Trophoblast cell (in vitro differentiated cells and primary cell): ENCODE measurements at regions not wholly inside any gene's neighbourhood (a gene's known extent, or its start where the extent isn't known, plus 50 kb on each side); places are given as distances from the start of the nearest gene placed in this dataset.

Experiments
- DNase-seq, 2 donors: peaks; one replicate each; pipeline ENCODE4 v3.0.0-alpha.2; 2016
- H2AFZ ChIP-seq: 2 replicates; pipeline ENCODE4 v1.6.1; 2013; ENCODE audit warnings: low read length, moderate library complexity, mild to moderate bottlenecking; ENCODE audit not compliant: insufficient read depth, poor library complexity
- H2AK5ac ChIP-seq: 2 replicates; pipeline ENCODE4 v1.6.1; 2013; ENCODE audit warnings: mild to moderate bottlenecking, low read length
- H2BK120ac ChIP-seq: 2 replicates; pipeline ENCODE4 v1.6.1; 2013; ENCODE audit warnings: low read length, mild to moderate bottlenecking, moderate library complexity; ENCODE audit not compliant: insufficient read depth, poor library complexity
- H2BK12ac ChIP-seq: 2 replicates; pipeline ENCODE4 v1.6.1; 2013; ENCODE audit warnings: mild to moderate bottlenecking, low read length, moderate library complexity
- H2BK5ac ChIP-seq: 2 replicates; pipeline ENCODE4 v1.6.1; 2013; ENCODE audit warnings: low read length, low read depth, moderate library complexity, mild to moderate bottlenecking; ENCODE audit not compliant: poor library complexity
- H3K14ac ChIP-seq: 2 replicates; pipeline ENCODE4 v1.6.1; 2013; ENCODE audit warnings: mild to moderate bottlenecking, low read length
- H3K18ac ChIP-seq: 2 replicates; pipeline ENCODE4 v1.6.1; 2013; ENCODE audit warnings: mild to moderate bottlenecking, low read length
- H3K23ac ChIP-seq: 2 replicates; pipeline ENCODE4 v1.6.1; 2013; ENCODE audit warnings: low read length
- H3K27ac ChIP-seq: 2 replicates; pipeline ENCODE4 v1.5.1; 2013; ENCODE audit warnings: low read depth, mild to moderate bottlenecking, inconsistent platforms, low read length, moderate library complexity
- H3K27me3 ChIP-seq: 2 replicates; pipeline ENCODE4 v1.6.1; 2013; ENCODE audit warnings: inconsistent platforms, mild to moderate bottlenecking, low read length, moderate library complexity; ENCODE audit not compliant: insufficient read depth
- H3K36me3 ChIP-seq, 2 experiments: 1 replicate in 1 of 2; 2 replicates in 1 of 2; pipeline ENCODE4 v1.6.1; 2013; ENCODE audit warnings: low read length in 2 of 2, mild to moderate bottlenecking in 2 of 2, moderate library complexity in 1 of 2; ENCODE audit not compliant: insufficient read depth in 2 of 2, control insufficient read depth in 1 of 2
- H3K4ac ChIP-seq: 2 replicates; pipeline ENCODE4 v1.6.1; 2013; ENCODE audit warnings: low read depth, mild to moderate bottlenecking, low read length, moderate library complexity
- H3K4me1 ChIP-seq, 2 experiments: 1 replicate in 1 of 2; 2 replicates in 1 of 2; pipeline ENCODE4 v1.6.1; 2013; ENCODE audit warnings: low read length in 2 of 2, mild to moderate bottlenecking in 2 of 2, moderate library complexity in 1 of 2; ENCODE audit not compliant: insufficient read depth in 2 of 2, control insufficient read depth in 1 of 2
- H3K4me2 ChIP-seq: 2 replicates; pipeline ENCODE4 v1.6.1; 2013; ENCODE audit warnings: inconsistent platforms, mild to moderate bottlenecking, low read length, moderate library complexity
- H3K4me3 ChIP-seq: 2 replicates; pipeline ENCODE4 v1.5.1; 2013; ENCODE audit warnings: mild to moderate bottlenecking, low read depth, low read length, inconsistent platforms
- H3K79me1 ChIP-seq: one replicate; pipeline ENCODE4 v1.6.1; 2013; ENCODE audit warnings: low read length
- H3K79me2 ChIP-seq: 2 replicates; pipeline ENCODE4 v1.6.1; 2013; ENCODE audit warnings: low read length, mild to moderate bottlenecking; ENCODE audit not compliant: control insufficient read depth, insufficient read depth, poor library complexity
- H3K9ac ChIP-seq: 2 replicates; pipeline ENCODE4 v1.6.1; 2013; ENCODE audit warnings: mild to moderate bottlenecking, low read length
- H3K9me3 ChIP-seq: 2 replicates; pipeline ENCODE4 v1.6.1; 2013; ENCODE audit warnings: low read depth, mild to moderate bottlenecking, control low read depth, inconsistent platforms, low read length; ENCODE audit not compliant: insufficient read depth
- H4K12ac ChIP-seq: 2 replicates; pipeline ENCODE4 v1.6.1; 2013; ENCODE audit warnings: low read depth, mild to moderate bottlenecking, low read length, moderate library complexity
- H4K8ac ChIP-seq: 2 replicates; pipeline ENCODE4 v1.6.1; 2013; ENCODE audit warnings: low read depth, mild to moderate bottlenecking, low read length, moderate library complexity
- H4K91ac ChIP-seq: one replicate; pipeline ENCODE4 v1.6.1; 2013; ENCODE audit warnings: low read depth, mild to moderate bottlenecking, low read length, moderate library complexity
- WGBS: extraction: QIAGEN DNeasy Blood & Tissue Kit; methylation state at CpG from one replicate; pipeline ENCODE4 v1.1.7; 2013; ENCODE audit warnings: missing lambda C conversion rate; ENCODE audit not compliant: insufficient read length, insufficient coverage; ENCODE audit errors: extremely low coverage; 5-methylcytosine and 5-hydroxymethylcytosine counted together

DNA sequence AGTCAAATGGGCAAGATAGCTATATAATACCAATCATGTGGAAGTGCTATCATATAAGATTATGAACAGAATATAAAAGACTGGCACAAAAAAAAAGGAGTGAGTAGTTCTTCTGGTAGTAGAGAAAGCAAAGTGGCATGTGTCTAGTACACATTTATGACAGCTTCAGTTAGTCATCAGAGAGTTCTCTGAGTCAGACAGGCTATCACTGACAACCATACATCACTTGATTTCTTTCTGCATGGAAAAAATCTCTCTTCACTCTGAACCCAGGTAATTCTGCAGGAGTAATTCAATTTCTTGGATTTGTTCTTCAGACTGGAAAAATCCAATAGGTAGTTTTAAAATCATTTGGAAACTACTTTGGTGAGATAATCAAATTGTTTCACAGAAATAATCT is 286.8 kb upstream of the ANO3 start:
- H4K12ac ChIP-seq, result no peak overlapping the region
- DNase-seq, result no peak

GRCh38 chr11:26048271-26048670 is 283.7 kb upstream of the ANO3 start:
- no peak overlapping the region for H3K4ac ChIP-seq
- H3K9me3 ChIP-seq, result no peaks in the 10 kb centered on the region
- no peak overlapping the region for H3K18ac ChIP-seq
- WGBS, result no CpG with 5 or more reads among the region's 3 CpGs
- no peaks in the 10 kb centered on the region for H3K4me1 ChIP-seq
- H3K14ac ChIP-seq, result no peak overlapping the region
- H4K8ac ChIP-seq, result no peak overlapping the region
- H2BK12ac ChIP-seq, result no peak overlapping the region
- no peak overlapping the region for H2AFZ ChIP-seq
- H3K27ac ChIP-seq, result no peak overlapping the region
- no peaks in the 10 kb centered on the region for H3K27me3 ChIP-seq
- no peak overlapping the region for H4K91ac ChIP-seq
- no peak overlapping the region for H2BK5ac ChIP-seq
- H3K79me1 ChIP-seq, result no peaks in the 10 kb centered on the region
- no peak overlapping the region for H3K23ac ChIP-seq
- H2BK120ac ChIP-seq, result no peak overlapping the region
- H2AK5ac ChIP-seq, result no peak overlapping the region
- no peak overlapping the region for H4K12ac ChIP-seq
- no peak for DNase-seq
- H3K4me3 ChIP-seq, result no peak overlapping the region
- H3K9ac ChIP-seq, result no peak overlapping the region
- H3K4me2 ChIP-seq, result no peak overlapping the region
- no peaks in the 10 kb centered on the region for H3K79me2 ChIP-seq
- H3K36me3 ChIP-seq, result no peaks in the 10 kb centered on the region

More for the DNA sequence above, 286.8 kb upstream of the ANO3 start:
- H3K79me1 ChIP-seq, result no peaks in the 10 kb centered on the region
- no peak overlapping the region for H4K8ac ChIP-seq
- H2AK5ac ChIP-seq, result no peak overlapping the region
- H3K36me3 ChIP-seq, result no peaks in the 10 kb centered on the region
- no peak overlapping the region for H3K23ac ChIP-seq
- no peaks in the 10 kb centered on the region for H3K4me1 ChIP-seq
- no peak overlapping the region for H2BK120ac ChIP-seq
- no peak overlapping the region for H3K18ac ChIP-seq
- H2BK5ac ChIP-seq, result no peak overlapping the region
- no peak overlapping the region for H3K27ac ChIP-seq
- no peaks in the 10 kb centered on the region for H3K9me3 ChIP-seq
- H2BK12ac ChIP-seq, result no peak overlapping the region
- H4K91ac ChIP-seq, result no peak overlapping the region
- H3K4me3 ChIP-seq, result no peak overlapping the region
- H3K4ac ChIP-seq, result no peak overlapping the region
- H3K14ac ChIP-seq, result no peak overlapping the region
- H3K9ac ChIP-seq, result no peak overlapping the region
- no peak overlapping the region for H3K4me2 ChIP-seq
- no peaks in the 10 kb centered on the region for H3K79me2 ChIP-seq
- H3K27me3 ChIP-seq, result no peaks in the 10 kb centered on the region
- H2AFZ ChIP-seq, result no peak overlapping the region

DNA sequence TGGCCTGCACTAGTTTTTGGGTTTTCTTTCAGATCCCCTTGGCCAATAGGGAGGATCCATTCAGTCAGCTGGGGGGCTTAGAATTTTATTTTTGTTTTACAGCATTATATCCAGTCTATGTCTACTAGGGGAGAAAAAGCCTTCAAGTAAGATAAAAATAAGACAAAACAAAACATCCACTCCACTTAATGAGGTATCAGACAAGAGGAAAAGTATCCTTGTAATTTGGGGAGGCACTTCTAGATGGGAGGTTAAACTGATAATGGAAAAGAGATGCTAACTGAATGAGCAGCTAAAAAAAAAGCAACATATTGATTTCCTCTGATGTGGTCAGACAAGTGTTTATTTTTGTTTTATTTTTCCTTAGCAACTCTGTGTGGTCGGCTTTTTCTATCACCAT is 278.0 kb upstream of the ANO3 start:
- H3K4me1 ChIP-seq, result no peaks in the 10 kb centered on the region
- no peak overlapping the region for H3K9ac ChIP-seq
- H3K18ac ChIP-seq, result no peak overlapping the region
- H3K4ac ChIP-seq, result no peak overlapping the region
- no peak overlapping the region for H3K4me3 ChIP-seq
- H2BK12ac ChIP-seq, result no peak overlapping the region
- WGBS, result no CpG with 5 or more reads among the region's 1 CpG
- no peak overlapping the region for H2AK5ac ChIP-seq
- no peaks in the 10 kb centered on the region for H3K79me1 ChIP-seq
- H3K4me2 ChIP-seq, result no peak overlapping the region
- H4K91ac ChIP-seq, result no peak overlapping the region
- no peak overlapping the region for H2BK120ac ChIP-seq
- no peak overlapping the region for H3K27ac ChIP-seq
- H3K23ac ChIP-seq, result no peak overlapping the region
- H3K27me3 ChIP-seq, result no peaks in the 10 kb centered on the region
- no peaks in the 10 kb centered on the region for H3K9me3 ChIP-seq
- no peak for DNase-seq
- no peaks in the 10 kb centered on the region for H3K79me2 ChIP-seq
- H3K36me3 ChIP-seq, result no peaks in the 10 kb centered on the region
- H3K14ac ChIP-seq, result no peak overlapping the region
- no peak overlapping the region for H4K8ac ChIP-seq
- no peak overlapping the region for H4K12ac ChIP-seq
- no peak overlapping the region for H2AFZ ChIP-seq
- no peak overlapping the region for H2BK5ac ChIP-seq

DNA sequence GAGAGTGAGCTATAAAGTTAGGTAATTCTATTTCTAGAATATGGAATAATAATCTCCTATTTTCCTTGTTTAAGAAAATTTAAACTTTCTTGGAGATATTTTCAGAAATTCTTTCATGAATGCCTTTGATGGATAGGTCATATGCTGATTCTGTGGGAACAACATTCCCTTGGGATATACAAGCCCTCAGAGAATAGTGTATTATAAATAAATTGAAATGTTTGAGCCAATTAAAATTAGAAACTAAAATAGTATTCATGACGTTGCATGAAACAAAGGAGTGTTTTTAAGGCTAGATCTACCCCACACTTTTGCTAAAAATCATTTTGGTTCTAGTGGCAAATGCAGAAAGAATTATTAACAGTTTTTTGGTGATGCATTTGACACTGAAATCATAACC is 269.3 kb upstream of the ANO3 start:
- no peak overlapping the region for H2BK12ac ChIP-seq
- no peak overlapping the region for H3K4ac ChIP-seq
- no peaks in the 10 kb centered on the region for H3K36me3 ChIP-seq
- H3K79me2 ChIP-seq, result no peaks in the 10 kb centered on the region
- H3K27ac ChIP-seq, result no peak overlapping the region
- no peak overlapping the region for H2AK5ac ChIP-seq
- no peak overlapping the region for H3K14ac ChIP-seq
- H3K4me3 ChIP-seq, result no peak overlapping the region
- no CpG with 5 or more reads among the region's 1 CpG for WGBS
- H3K9me3 ChIP-seq, result no peaks in the 10 kb centered on the region
- H2BK120ac ChIP-seq, result no peak overlapping the region
- H3K79me1 ChIP-seq, result no peaks in the 10 kb centered on the region
- no peak overlapping the region for H3K18ac ChIP-seq
- no peak overlapping the region for H4K8ac ChIP-seq
- no peaks in the 10 kb centered on the region for H3K4me1 ChIP-seq
- no peaks in the 10 kb centered on the region for H3K27me3 ChIP-seq
- no peak overlapping the region for H4K12ac ChIP-seq
- no peak overlapping the region for H2BK5ac ChIP-seq
- H3K9ac ChIP-seq, result no peak overlapping the region
- DNase-seq, result no peak
- H3K4me2 ChIP-seq, result no peak overlapping the region
- no peak overlapping the region for H4K91ac ChIP-seq
- no peak overlapping the region for H2AFZ ChIP-seq
- no peak overlapping the region for H3K23ac ChIP-seq

DNA sequence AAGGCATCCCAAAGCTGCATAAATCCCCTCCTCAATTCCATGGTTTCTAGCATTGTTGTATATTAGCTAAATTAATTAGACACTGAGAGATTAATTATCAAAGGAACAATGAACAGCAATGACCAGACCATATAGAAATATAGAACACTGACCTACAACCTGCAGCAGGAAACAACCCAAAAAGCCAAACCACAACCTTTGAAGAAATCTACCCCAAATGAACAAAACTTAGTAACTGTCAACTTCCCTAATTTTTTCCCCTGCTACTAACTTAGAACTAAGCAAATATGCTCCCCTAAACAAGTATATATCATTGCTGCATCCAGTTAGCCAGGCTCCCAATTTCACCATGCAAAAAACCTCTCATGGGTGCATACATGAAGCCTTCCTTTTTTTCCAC is 268.0 kb upstream of the ANO3 start:
- Histone ChIP-seq H3K79me1 (no peaks in the 10 kb centered on the region), H3K4me2 (no peak overlapping the region), H3K4ac (no peak overlapping the region), H3K23ac (no peak overlapping the region), H4K91ac (no peak overlapping the region), H2BK5ac (no peak overlapping the region), H3K36me3 (no peaks in the 10 kb centered on the region), H3K4me1 (no peaks in the 10 kb centered on the region), H3K18ac (no peak overlapping the region), H3K79me2 (no peaks in the 10 kb centered on the region), H3K4me3 (no peak overlapping the region), H3K9me3 (no peaks in the 10 kb centered on the region), H3K27ac (no peak overlapping the region), H2BK12ac (no peak overlapping the region), H2BK120ac (no peak overlapping the region), H3K9ac (no peak overlapping the region), H4K8ac (no peak overlapping the region), H2AFZ (no peak overlapping the region), H2AK5ac (no peak overlapping the region), H4K12ac (no peak overlapping the region), H3K27me3 (no peaks in the 10 kb centered on the region), H3K14ac (no peak overlapping the region)
- DNase-seq, result no peak
